Neural cell (in vitro differentiated cells): ENCODE measurements at regions not wholly inside any gene's neighbourhood (a gene's known extent, or its start where the extent isn't known, plus 50 kb on each side); places are given as distances from the start of the nearest gene placed in this dataset.

Source experiments
- CTCF ChIP-seq: fragments of 450-650 bp; IDR thresholded peaks from 2 replicates; pipeline ENCODE4 v1.5.1; 2014; ENCODE audit warnings: antibody characterized with exemption, mild to moderate bottlenecking, moderate library complexity; ENCODE audit not compliant: poor library complexity, severe bottlenecking
- EP300 ChIP-seq: fragments of 450-650 bp; conservative IDR thresholded peaks from 2 replicates; pipeline ENCODE4 v1.6.1; 2014; ENCODE audit warnings: antibody characterized with exemption, mild to moderate bottlenecking, moderate library complexity; ENCODE audit not compliant: poor library complexity, severe bottlenecking
- EZH2 ChIP-seq: fragments of 200-600, 300-800 bp; shearing (Covaris generic), sonication (generic); IDR thresholded peaks from 2 replicates; pipeline ENCODE4 v1.6.1; 2014; ENCODE audit warnings: antibody characterized with exemption, low read length, borderline replicate concordance, mild to moderate bottlenecking; ENCODE audit not compliant: insufficient read depth, poor library complexity, severe bottlenecking
- MXI1 ChIP-seq: fragments of 450-650 bp; conservative IDR thresholded peaks from 2 replicates; pipeline ENCODE4 v1.6.1; 2014; ENCODE audit warnings: antibody characterized with exemption, mild to moderate bottlenecking; ENCODE audit not compliant: poor library complexity, severe bottlenecking
- POLR2AphosphoS5 ChIP-seq: IDR thresholded peaks from 2 replicates; pipeline ENCODE4 v1.6.1; 2012
- RAD21 ChIP-seq: fragments of 450-650 bp; conservative IDR thresholded peaks from 2 replicates; pipeline ENCODE4 v1.6.1; 2014; ENCODE audit warnings: antibody characterized with exemption, mild to moderate bottlenecking, moderate library complexity
- REST ChIP-seq: IDR thresholded peaks from 2 replicates; pipeline ENCODE4 v1.6.1; 2012; ENCODE audit warnings: borderline replicate concordance
- SMC3 ChIP-seq: fragments of 450-650 bp; conservative IDR thresholded peaks from 2 replicates; pipeline ENCODE4 v1.6.1; 2014; ENCODE audit warnings: antibody characterized with exemption, mild to moderate bottlenecking, moderate library complexity; ENCODE audit not compliant: poor library complexity
- TAF1 ChIP-seq: IDR thresholded peaks from 2 replicates; pipeline ENCODE4 v1.6.1; 2012; ENCODE audit warnings: low read depth

- TF ChIP-seq RAD21: no peak
- TF ChIP-seq CTCF: no peak
- no peak for TF ChIP-seq EZH2
- TF ChIP-seq POLR2AphosphoS5: no peak
- TF ChIP-seq MXI1: no peak
- TF ChIP-seq REST: no peak
- TF ChIP-seq TAF1: no peak
- TF ChIP-seq EP300: no peak
- TF ChIP-seq SMC3: no peak
Measured at GRCh38 chr9:11992866-11993265, 700.3 kb upstream of the TYRP1 start.
